IMR-90 (cell line): ENCODE measurements at regions not wholly inside any gene's neighbourhood (a gene's known extent, or its start where the extent isn't known, plus 50 kb on each side); places are given as distances from the start of the nearest gene placed in this dataset.

Source experiments
- ATAC-seq: fragments of 200-7000 bp; cut with Tn5 transposase; 2 replicates; pipeline ENCODE4 v1.9.1; 2020; ENCODE audit warnings: low read depth, mild to moderate bottlenecking, moderate library complexity
- BruUV-seq: library from RNA; stranded (reverse); fragments of 400-500 nt; replicated peaks from 2 replicates; lab custom pipeline; 2021; lab: Mats Ljungman, UMichigan
- CTCF ChIA-PET: fragments of 300-600 bp; formaldehyde crosslinking; extraction: SDS; loops from one replicate; lab custom pipeline; 2021; ENCODE audit warnings: antibody characterized with exemption; lab: Yijun Ruan, JAX
- POLR2A ChIA-PET: fragments of 300-600 bp; sonication (Branson Sonifier 250); formaldehyde crosslinking; loops from one replicate; lab custom pipeline; 2022; ENCODE audit warnings: antibody characterized with exemption; ENCODE audit not compliant: unreplicated experiment; lab: Charles Lee
- DNase-seq: peaks from one replicate; pipeline ENCODE4 v3.0.0; 2013
- H2AFZ ChIP-seq: replicated peaks from 2 replicates; pipeline ENCODE3; 2013; ENCODE audit warnings: low read length, mild to moderate bottlenecking; ENCODE audit not compliant: poor library complexity
- H2AK5ac ChIP-seq: 2 replicates; pipeline ENCODE4 v1.6.1; 2013; ENCODE audit warnings: low read depth, low read length, inconsistent platforms
- H2AK9ac ChIP-seq: replicated peaks from 2 replicates; pipeline ENCODE3; 2013; ENCODE audit warnings: mild to moderate bottlenecking, low read depth, low read length, moderate library complexity; ENCODE audit not compliant: poor library complexity
- H2BK120ac ChIP-seq: 2 replicates; pipeline ENCODE4 v1.6.1; 2013; ENCODE audit warnings: low read depth, low read length, inconsistent platforms
- H2BK15ac ChIP-seq: 3 replicates; pipeline ENCODE4 v1.6.1; 2013; ENCODE audit warnings: low read depth, low read length, inconsistent platforms
- H2BK20ac ChIP-seq: 2 replicates; pipeline ENCODE4 v1.6.1; 2013; ENCODE audit warnings: low read depth, mild to moderate bottlenecking, inconsistent platforms, low read length, moderate library complexity
- H2BK5ac ChIP-seq: 2 replicates; pipeline ENCODE4 v1.6.1; 2013; ENCODE audit warnings: mild to moderate bottlenecking, low read depth, low read length, inconsistent platforms; ENCODE audit not compliant: poor library complexity, severe bottlenecking
- H3K14ac ChIP-seq: replicated peaks from 2 replicates; pipeline ENCODE4 v1.6.1; 2013; ENCODE audit warnings: low read depth, low read length, inconsistent platforms
- H3K18ac ChIP-seq: 2 replicates; pipeline ENCODE4 v1.6.1; 2013; ENCODE audit warnings: low read depth, low read length, control low read depth
- H3K23ac ChIP-seq: 2 replicates; pipeline ENCODE4 v1.6.1; 2013; ENCODE audit warnings: low read depth, low read length, inconsistent platforms
- H3K27ac ChIP-seq: 2 replicates; pipeline ENCODE4 v1.5.1; 2013; ENCODE audit warnings: mild to moderate bottlenecking, control low read depth, low read length; ENCODE audit not compliant: insufficient read depth
- H3K27me3 ChIP-seq: 2 replicates; pipeline ENCODE4 v1.6.1; 2013; ENCODE audit warnings: low read length; ENCODE audit not compliant: control insufficient read depth, insufficient read depth
- H3K36me3 ChIP-seq: 2 replicates; pipeline ENCODE4 v1.6.1; 2013; ENCODE audit warnings: low read length, mixed read lengths; ENCODE audit not compliant: control insufficient read depth, insufficient read depth
- H3K4ac ChIP-seq: 2 replicates; pipeline ENCODE4 v1.6.1; 2013; ENCODE audit warnings: low read depth, low read length, inconsistent platforms
- H3K4me1 ChIP-seq: 2 replicates; pipeline ENCODE4 v1.6.1; 2013; ENCODE audit warnings: low read length, mixed read lengths; ENCODE audit not compliant: control insufficient read depth, insufficient read depth
- H3K4me2 ChIP-seq: 2 replicates; pipeline ENCODE4 v1.6.1; 2013; ENCODE audit warnings: low read depth, mild to moderate bottlenecking, control low read depth, low read length, moderate library complexity
- H3K4me3 ChIP-seq: 2 replicates; pipeline ENCODE4 v1.5.1; 2013; ENCODE audit warnings: low read depth, mild to moderate bottlenecking, control low read depth, low read length, moderate library complexity; ENCODE audit not compliant: insufficient read depth
- H3K56ac ChIP-seq: 2 replicates; pipeline ENCODE4 v1.6.1; 2013; ENCODE audit warnings: low read length, inconsistent platforms; ENCODE audit not compliant: insufficient read depth; ENCODE audit errors: extremely low read depth
- H3K79me1 ChIP-seq, 2 experiments: 2 replicates each; pipeline ENCODE4 v1.6.1; 2013; ENCODE audit warnings: low read length in 2 of 2, inconsistent platforms in 1 of 2, low read depth in 1 of 2
- H3K9ac ChIP-seq: 2 replicates; pipeline ENCODE4 v1.6.1; 2013; ENCODE audit warnings: low read depth, low read length, control low read depth
- H3K9me1 ChIP-seq: 2 replicates; pipeline ENCODE4 v1.6.1; 2013; ENCODE audit warnings: low read length, inconsistent platforms; ENCODE audit not compliant: insufficient read depth
- H3K9me3 ChIP-seq: 2 replicates; pipeline ENCODE4 v1.6.1; 2013; ENCODE audit warnings: low read length; ENCODE audit not compliant: control insufficient read depth, insufficient read depth
- H4K20me1 ChIP-seq: 2 replicates; pipeline ENCODE4 v1.6.1; 2013; ENCODE audit warnings: low read length, inconsistent platforms; ENCODE audit not compliant: insufficient read depth
- H4K5ac ChIP-seq: 2 replicates; pipeline ENCODE4 v1.6.1; 2013; ENCODE audit warnings: mild to moderate bottlenecking, low read depth, low read length, control low read depth
- H4K8ac ChIP-seq, 2 experiments: 2 replicates each; pipeline ENCODE4 v1.6.1; 2013; ENCODE audit warnings: low read depth in 2 of 2, low read length in 2 of 2, control low read depth in 1 of 2, inconsistent platforms in 1 of 2
- H4K91ac ChIP-seq: 2 replicates; pipeline ENCODE4 v1.6.1; 2013; ENCODE audit warnings: low read depth, low read length, inconsistent platforms; ENCODE audit not compliant: insufficient read depth
- BHLHE40 ChIP-seq: fragments of 150-350 bp; IDR thresholded peaks from 2 replicates; pipeline ENCODE4 v1.6.1; 2016; ENCODE audit warnings: mild to moderate bottlenecking, low read depth, low read length
- CEBPB ChIP-seq: IDR thresholded peaks from 2 replicates; pipeline ENCODE4 v1.6.1; 2012; ENCODE audit warnings: low read depth, low read length, improper control_type of control experiment
- CHD1 ChIP-seq: IDR thresholded peaks from 2 replicates; pipeline ENCODE4 v1.6.1; 2012; ENCODE audit warnings: low read depth, low read length, improper control_type of control experiment
- CTCF ChIP-seq: conservative IDR thresholded peaks from 2 replicates; pipeline ENCODE4 v1.5.1; 2012; ENCODE audit warnings: mild to moderate bottlenecking, low read depth, low read length, improper control_type of control experiment
- ELK1 ChIP-seq: fragments of 150-350 bp; IDR thresholded peaks from 2 replicates; pipeline ENCODE4 v1.6.1; 2016; ENCODE audit warnings: low read depth, mild to moderate bottlenecking, low read length, moderate library complexity, borderline replicate concordance
- MAFK ChIP-seq: IDR thresholded peaks from 2 replicates; pipeline ENCODE4 v1.6.1; 2012; ENCODE audit warnings: low read depth, low read length, improper control_type of control experiment
- MAZ ChIP-seq: IDR thresholded peaks from 2 replicates; pipeline ENCODE4 v1.6.1; 2012; ENCODE audit warnings: low read depth, mild to moderate bottlenecking, low read length, improper control_type of control experiment, moderate library complexity, borderline replicate concordance
- MXI1 ChIP-seq: IDR thresholded peaks from 2 replicates; pipeline ENCODE4 v1.6.1; 2012; ENCODE audit warnings: low read depth, mild to moderate bottlenecking, low read length, moderate library complexity, borderline replicate concordance
- POLR2A ChIP-seq: IDR thresholded peaks from 2 replicates; pipeline ENCODE4 v1.6.1; 2012; ENCODE audit warnings: mild to moderate bottlenecking, low read depth, low read length
- RAD21 ChIP-seq: IDR thresholded peaks from 2 replicates; pipeline ENCODE4 v1.6.1; 2012; ENCODE audit warnings: low read length, improper control_type of control experiment
- RCOR1 ChIP-seq: IDR thresholded peaks from 2 replicates; pipeline ENCODE4 v1.6.1; 2012; ENCODE audit warnings: mild to moderate bottlenecking, low read length, improper control_type of control experiment; ENCODE audit not compliant: insufficient replicate concordance
- RFX5 ChIP-seq: IDR thresholded peaks from 2 replicates; pipeline ENCODE4 v1.8.0; 2012; ENCODE audit warnings: low read depth, mild to moderate bottlenecking, low read length, moderate library complexity
- USF2 ChIP-seq: fragments of 150-350 bp; IDR thresholded peaks from 2 replicates; pipeline ENCODE4 v1.6.1; 2017; ENCODE audit warnings: mild to moderate bottlenecking, antibody characterized with exemption, low read length, low read depth
- WGBS, 2 experiments: methylation state at CpG; one replicate each; pipeline versions ENCODE4 v1.1.5 to v1.1.7; 2013; ENCODE audit warnings: missing lambda C conversion rate in 2 of 2; ENCODE audit not compliant: insufficient read length in 1 of 2; ENCODE audit errors: extremely low coverage in 2 of 2; 5-methylcytosine and 5-hydroxymethylcytosine counted together
- dilution Hi-C: fragments of 300-500 bp; cut with HindIII; formaldehyde crosslinking; loops from one replicate; pipeline ENCODE4 v1.14.3; 2018; ENCODE audit warnings: low sequenced_read_pairs; ENCODE audit not compliant: unreplicated experiment
- in situ Hi-C: fragments of 300-500 bp; cut with MboI; formaldehyde crosslinking; loops from 3 replicates; pipeline ENCODE4 v1.14.3; 2019; ENCODE audit warnings: low sequenced_read_pairs, inconsistent platforms, mixed read lengths
- intact Hi-C: fragments of 100-400 bp; cut with micrococcal nuclease; formaldehyde crosslinking; loops from 2 replicates; pipeline ENCODE4 v1.10.0; 2022

GRCh38 chr5:152625696-152626095 lies 220.6 kb upstream of the NMUR2 start:
- no TSS peak for BruUV-seq
- WGBS, 2 experiments, result no CpG with 5 or more reads among the region's 3 CpGs
- H3K14ac ChIP-seq, result no peak overlapping the region
- in situ Hi-C loops (no loop called here), dilution Hi-C loops (no loop called here), intact Hi-C loops (no loop called here)
- no peak for DNase-seq
- H3K27me3 ChIP-seq, result no peaks in the 10 kb centered on the region
- H2BK20ac ChIP-seq, result no peak overlapping the region
- no peak overlapping the region for H3K4ac ChIP-seq
- H2AK9ac ChIP-seq, result no peak overlapping the region
- no peaks in the 10 kb centered on the region for H3K79me1 ChIP-seq
- no peak overlapping the region for H3K18ac ChIP-seq
- H2BK120ac ChIP-seq, result no peak overlapping the region
- H2BK5ac ChIP-seq, result no peak overlapping the region
- H4K8ac ChIP-seq, result no peak overlapping the region
- no peak for TF ChIP-seq USF2
- TF ChIP-seq MXI1, result no peak
- no peak for TF ChIP-seq CHD1
- no peak for TF ChIP-seq MAFK
- TF ChIP-seq ELK1, result no peak
- TF ChIP-seq POLR2A, result no peak
- no peak for TF ChIP-seq BHLHE40
- TF ChIP-seq CTCF, result no peak
- no peak for TF ChIP-seq RAD21
- TF ChIP-seq RCOR1, result no peak
- TF ChIP-seq RFX5, result no peak
- TF ChIP-seq CEBPB, result no peak
- no peak for TF ChIP-seq MAZ
- H3K4me1 ChIP-seq, result no peaks in the 10 kb centered on the region
- no peak overlapping the region for H3K23ac ChIP-seq
- no peak overlapping the region for H3K27ac ChIP-seq
- H3K9ac ChIP-seq, result no peak overlapping the region
- no peak overlapping the region for H2BK15ac ChIP-seq
- H4K91ac ChIP-seq, result no peak overlapping the region
- H3K4me2 ChIP-seq, result no peak overlapping the region
- H3K9me1 ChIP-seq, result no peaks in the 10 kb centered on the region
- no peak overlapping the region for H2AFZ ChIP-seq
- H2AK5ac ChIP-seq, result no peak overlapping the region
- H3K4me3 ChIP-seq, result no peak overlapping the region
- POLR2A ChIA-PET, result no interaction called here
- ATAC-seq, result no peak
- no peaks in the 10 kb centered on the region for H3K36me3 ChIP-seq
- no peak overlapping the region for H3K56ac ChIP-seq
- no peaks in the 10 kb centered on the region for H4K20me1 ChIP-seq
- peaks cover 10% of the 10 kb centered on the region for H3K9me3 ChIP-seq
- no peak overlapping the region for H4K5ac ChIP-seq
- CTCF ChIA-PET, result no interaction called here
